ENCODE measurements at regions not wholly inside any gene's neighbourhood (a gene's known extent, or its start where the extent isn't known, plus 50 kb on each side); places are given as distances from the start of the nearest gene placed in this dataset.

GRCh38 chr10:111247781-111248389, 171.1 kb downstream of the ADRA2A start:
- TF ChIP-seq POLR2AphosphoS5 (IDR thresholded peaks at IDR 0.05; ENCODE audit: borderline replicate concordance, low read depth, low read length) (no peak), EZH2 (IDR thresholded peaks at IDR 0.05) (no peak), FOXP2 (optimal IDR thresholded peaks at IDR 0.05; ENCODE audit: control extremely low read depth, extremely low read length, insufficient read depth) (no peak)
